ENCODE measurements at regions not wholly inside any gene's neighbourhood (a gene's known extent, or its start where the extent isn't known, plus 50 kb on each side); places are given as distances from the start of the nearest gene placed in this dataset.

DNA sequence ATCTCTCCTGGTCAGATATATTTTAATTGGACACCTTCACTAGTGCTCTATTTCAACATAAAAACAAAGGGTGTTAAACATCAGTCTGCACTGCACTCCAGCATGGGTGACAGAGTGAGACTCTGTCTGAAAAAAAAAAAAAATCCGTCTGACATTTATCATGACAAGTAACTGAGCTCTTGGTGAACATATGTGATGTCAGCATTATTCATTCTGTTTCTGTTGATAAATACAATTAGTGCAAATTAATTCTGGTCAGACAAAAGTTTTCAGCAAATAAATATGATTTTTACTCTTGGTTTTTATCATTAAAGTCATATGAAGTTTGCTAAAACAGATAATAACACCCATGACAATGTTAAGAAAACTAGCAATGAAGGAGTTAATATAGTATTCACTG lies 692.8 kb upstream of the GRM3 start:
- TF ChIP-seq, protein P1, sequence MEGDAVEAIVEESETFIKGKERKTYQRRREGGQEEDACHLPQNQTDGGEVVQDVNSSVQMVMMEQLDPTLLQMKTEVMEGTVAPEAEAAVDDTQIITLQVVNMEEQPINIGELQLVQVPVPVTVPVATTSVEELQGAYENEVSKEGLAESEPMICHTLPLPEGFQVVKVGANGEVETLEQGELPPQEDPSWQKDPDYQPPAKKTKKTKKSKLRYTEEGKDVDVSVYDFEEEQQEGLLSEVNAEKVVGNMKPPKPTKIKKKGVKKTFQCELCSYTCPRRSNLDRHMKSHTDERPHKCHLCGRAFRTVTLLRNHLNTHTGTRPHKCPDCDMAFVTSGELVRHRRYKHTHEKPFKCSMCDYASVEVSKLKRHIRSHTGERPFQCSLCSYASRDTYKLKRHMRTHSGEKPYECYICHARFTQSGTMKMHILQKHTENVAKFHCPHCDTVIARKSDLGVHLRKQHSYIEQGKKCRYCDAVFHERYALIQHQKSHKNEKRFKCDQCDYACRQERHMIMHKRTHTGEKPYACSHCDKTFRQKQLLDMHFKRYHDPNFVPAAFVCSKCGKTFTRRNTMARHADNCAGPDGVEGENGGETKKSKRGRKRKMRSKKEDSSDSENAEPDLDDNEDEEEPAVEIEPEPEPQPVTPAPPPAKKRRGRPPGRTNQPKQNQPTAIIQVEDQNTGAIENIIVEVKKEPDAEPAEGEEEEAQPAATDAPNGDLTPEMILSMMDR (IDR thresholded peaks at IDR 0.05; ENCODE audit: insufficient read depth, low read length): no peak
- no peak for TF ChIP-seq POLR2AphosphoS5 (IDR thresholded peaks at IDR 0.05; ENCODE audit: low read depth)
- TF ChIP-seq, protein P2, sequence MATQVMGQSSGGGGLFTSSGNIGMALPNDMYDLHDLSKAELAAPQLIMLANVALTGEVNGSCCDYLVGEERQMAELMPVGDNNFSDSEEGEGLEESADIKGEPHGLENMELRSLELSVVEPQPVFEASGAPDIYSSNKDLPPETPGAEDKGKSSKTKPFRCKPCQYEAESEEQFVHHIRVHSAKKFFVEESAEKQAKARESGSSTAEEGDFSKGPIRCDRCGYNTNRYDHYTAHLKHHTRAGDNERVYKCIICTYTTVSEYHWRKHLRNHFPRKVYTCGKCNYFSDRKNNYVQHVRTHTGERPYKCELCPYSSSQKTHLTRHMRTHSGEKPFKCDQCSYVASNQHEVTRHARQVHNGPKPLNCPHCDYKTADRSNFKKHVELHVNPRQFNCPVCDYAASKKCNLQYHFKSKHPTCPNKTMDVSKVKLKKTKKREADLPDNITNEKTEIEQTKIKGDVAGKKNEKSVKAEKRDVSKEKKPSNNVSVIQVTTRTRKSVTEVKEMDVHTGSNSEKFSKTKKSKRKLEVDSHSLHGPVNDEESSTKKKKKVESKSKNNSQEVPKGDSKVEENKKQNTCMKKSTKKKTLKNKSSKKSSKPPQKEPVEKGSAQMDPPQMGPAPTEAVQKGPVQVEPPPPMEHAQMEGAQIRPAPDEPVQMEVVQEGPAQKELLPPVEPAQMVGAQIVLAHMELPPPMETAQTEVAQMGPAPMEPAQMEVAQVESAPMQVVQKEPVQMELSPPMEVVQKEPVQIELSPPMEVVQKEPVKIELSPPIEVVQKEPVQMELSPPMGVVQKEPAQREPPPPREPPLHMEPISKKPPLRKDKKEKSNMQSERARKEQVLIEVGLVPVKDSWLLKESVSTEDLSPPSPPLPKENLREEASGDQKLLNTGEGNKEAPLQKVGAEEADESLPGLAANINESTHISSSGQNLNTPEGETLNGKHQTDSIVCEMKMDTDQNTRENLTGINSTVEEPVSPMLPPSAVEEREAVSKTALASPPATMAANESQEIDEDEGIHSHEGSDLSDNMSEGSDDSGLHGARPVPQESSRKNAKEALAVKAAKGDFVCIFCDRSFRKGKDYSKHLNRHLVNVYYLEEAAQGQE (IDR thresholded peaks at IDR 0.05; ENCODE audit: insufficient replicate concordance, low read depth): no peak

Measured in HL-60 (cell line).